Ectodermal cell (in vitro differentiated cells): ENCODE measurements at regions not wholly inside any gene's neighbourhood (a gene's known extent, or its start where the extent isn't known, plus 50 kb on each side); places are given as distances from the start of the nearest gene placed in this dataset.

ENCODE experiments used
- H3K27ac ChIP-seq: 2 replicates; pipeline ENCODE4 v1.7.0; 2013; ENCODE audit warnings: mild to moderate bottlenecking, low read depth, low read length; ENCODE audit not compliant: insufficient read depth, poor library complexity, severe bottlenecking
- H3K27me3 ChIP-seq: 2 replicates; pipeline ENCODE4 v1.7.0; 2013; ENCODE audit warnings: mild to moderate bottlenecking, low read length; ENCODE audit not compliant: insufficient read depth, control insufficient read depth, poor library complexity, severe bottlenecking
- H3K36me3 ChIP-seq: one replicate; pipeline ENCODE4 v1.7.0; 2013; ENCODE audit warnings: low read length; ENCODE audit not compliant: control insufficient read depth, insufficient read depth
- H3K4me1 ChIP-seq: one replicate; pipeline ENCODE4 v1.7.0; 2013; ENCODE audit warnings: low read length; ENCODE audit not compliant: control insufficient read depth, insufficient read depth
- H3K4me3 ChIP-seq: 2 replicates; pipeline ENCODE4 v1.7.0; 2013; ENCODE audit warnings: low read depth, low read length, control low read depth; ENCODE audit not compliant: insufficient read depth
- H3K9me3 ChIP-seq: 2 replicates; pipeline ENCODE4 v1.7.0; 2013; ENCODE audit warnings: mild to moderate bottlenecking, low read length, moderate library complexity; ENCODE audit not compliant: control insufficient read depth
- WGBS, 2 experiments: methylation state at CpG; one replicate each; pipeline ENCODE4 v1.1.7; 2013; ENCODE audit warnings: missing lambda C conversion rate in 2 of 2; 5-methylcytosine and 5-hydroxymethylcytosine counted together

- 92 to 93% methylated on average over 6 of the region's 6 CpGs for WGBS, 2 experiments
- H3K27me3 ChIP-seq = no peaks in the 10 kb centered on the region
- H3K27ac ChIP-seq = no peak overlapping the region
- H3K9me3 ChIP-seq = no peaks in the 10 kb centered on the region
- no peak overlapping the region for H3K4me3 ChIP-seq
- no peaks in the 10 kb centered on the region for H3K36me3 ChIP-seq
- H3K4me1 ChIP-seq = no peaks in the 10 kb centered on the region
These were observed 171.1 kb downstream of the ADRA2A start for GRCh38 chr10:111247781-111248389.

GRCh38 chr10:111249925-111250324 is 173.1 kb downstream of the ADRA2A start:
- no peaks in the 10 kb centered on the region for H3K36me3 ChIP-seq
- 100% methylated on average over 1 of the region's 1 CpG for WGBS, 2 experiments
- H3K27ac ChIP-seq = no peak overlapping the region
- H3K4me1 ChIP-seq = no peaks in the 10 kb centered on the region
- H3K27me3 ChIP-seq = no peaks in the 10 kb centered on the region
- H3K4me3 ChIP-seq = no peak overlapping the region
- no peaks in the 10 kb centered on the region for H3K9me3 ChIP-seq

- Histone ChIP-seq H3K4me1 (no peaks in the 10 kb centered on the region), H3K36me3 (no peaks in the 10 kb centered on the region), H3K4me3 (no peak overlapping the region), H3K27me3 (no peaks in the 10 kb centered on the region), H3K9me3 (no peaks in the 10 kb centered on the region), H3K27ac (no peak overlapping the region)
- 85 to 86% methylated on average over 2 of the region's 2 CpGs for WGBS, 2 experiments
These were observed 184.3 kb downstream of the ADRA2A start for GRCh38 chr10:111261081-111261615.

- H3K27ac ChIP-seq = no peak overlapping the region
- no peak overlapping the region for H3K4me3 ChIP-seq
- H3K4me1 ChIP-seq = no peaks in the 10 kb centered on the region
- WGBS, 2 experiments = 90% methylated on average over 1 of the region's 1 CpG
- H3K36me3 ChIP-seq = no peaks in the 10 kb centered on the region
- H3K27me3 ChIP-seq = no peaks in the 10 kb centered on the region
- no peaks in the 10 kb centered on the region for H3K9me3 ChIP-seq
These were observed 188.5 kb downstream of the ADRA2A start for GRCh38 chr10:111265341-111265740.

GRCh38 chr10:111266165-111266564 is 189.3 kb downstream of the ADRA2A start:
- Histone ChIP-seq H3K4me3 (no peak overlapping the region), H3K27ac (no peak overlapping the region), H3K4me1 (no peaks in the 10 kb centered on the region), H3K9me3 (no peaks in the 10 kb centered on the region), H3K36me3 (no peaks in the 10 kb centered on the region), H3K27me3 (no peaks in the 10 kb centered on the region)

- no peaks in the 10 kb centered on the region for H3K36me3 ChIP-seq
- H3K4me3 ChIP-seq = no peak overlapping the region
- WGBS, 2 experiments = 74 to 87% methylated on average over 7 of the region's 7 CpGs
- H3K27me3 ChIP-seq = no peaks in the 10 kb centered on the region
- no peaks in the 10 kb centered on the region for H3K4me1 ChIP-seq
- no peaks in the 10 kb centered on the region for H3K9me3 ChIP-seq
- no peak overlapping the region for H3K27ac ChIP-seq
These were observed 190.8 kb downstream of the ADRA2A start for GRCh38 chr10:111267673-111268072.

- WGBS, 2 experiments = 58 to 60% methylated on average over 3 of the region's 3 CpGs
- Histone ChIP-seq H3K27ac (no peak overlapping the region), H3K27me3 (no peaks in the 10 kb centered on the region), H3K36me3 (no peaks in the 10 kb centered on the region), H3K9me3 (no peaks in the 10 kb centered on the region), H3K4me1 (no peaks in the 10 kb centered on the region), H3K4me3 (no peak overlapping the region)
These were observed 196.4 kb downstream of the ADRA2A start for GRCh38 chr10:111273235-111273634.

- no peaks in the 10 kb centered on the region for H3K9me3 ChIP-seq
- H3K36me3 ChIP-seq = no peaks in the 10 kb centered on the region
- WGBS, 2 experiments = 90 to 94% methylated on average over 2 of the region's 2 CpGs
- H3K27ac ChIP-seq = no peak overlapping the region
- no peaks in the 10 kb centered on the region for H3K27me3 ChIP-seq
- H3K4me1 ChIP-seq = no peaks in the 10 kb centered on the region
- no peak overlapping the region for H3K4me3 ChIP-seq
These were observed 196.8 kb downstream of the ADRA2A start for GRCh38 chr10:111273635-111274034.

- no peak overlapping the region for H3K4me3 ChIP-seq
- no peaks in the 10 kb centered on the region for H3K36me3 ChIP-seq
- H3K27me3 ChIP-seq = no peaks in the 10 kb centered on the region
- H3K9me3 ChIP-seq = no peaks in the 10 kb centered on the region
- no peak overlapping the region for H3K27ac ChIP-seq
- WGBS, 2 experiments = 90 to 93% methylated on average over 1 of the region's 1 CpG
- no peaks in the 10 kb centered on the region for H3K4me1 ChIP-seq
These were observed 198.3 kb downstream of the ADRA2A start for GRCh38 chr10:111275091-111275490.

GRCh38 chr10:111277661-111278060 is 200.8 kb downstream of the ADRA2A start:
- no peaks in the 10 kb centered on the region for H3K36me3 ChIP-seq
- no peaks in the 10 kb centered on the region for H3K27me3 ChIP-seq
- 91 to 92% methylated on average over 6 of the region's 6 CpGs for WGBS, 2 experiments
- no peak overlapping the region for H3K27ac ChIP-seq
- H3K4me1 ChIP-seq = no peaks in the 10 kb centered on the region
- H3K9me3 ChIP-seq = no peaks in the 10 kb centered on the region
- H3K4me3 ChIP-seq = no peak overlapping the region

GRCh38 chr10:111278266-111278665 is 201.4 kb downstream of the ADRA2A start:
- 94 to 97% methylated on average over 3 of the region's 3 CpGs for WGBS, 2 experiments
- Histone ChIP-seq H3K4me3 (no peak overlapping the region), H3K27me3 (no peaks in the 10 kb centered on the region), H3K36me3 (no peaks in the 10 kb centered on the region), H3K9me3 (no peaks in the 10 kb centered on the region), H3K27ac (no peak overlapping the region), H3K4me1 (no peaks in the 10 kb centered on the region)
